ENCODE measurements at regions not wholly inside any gene's neighbourhood (a gene's known extent, or its start where the extent isn't known, plus 50 kb on each side); places are given as distances from the start of the nearest gene placed in this dataset.

GRCh38 chr3:105065895-105066839, 300.5 kb upstream of the ALCAM start:
- ChIA-PET RAD21 (ENCODE audit: unreplicated experiment) (no interaction called here), POLR2A (no interaction called here), CTCF (interaction anchor here (0.7 kb wide), 1 partner anchor 20 kb away, joined by 3 read pairs; no protein-coding TSS in a partner anchor), SMC1A (ENCODE audit: uncharacterized antibody, unreplicated experiment) (no interaction called here)
- H3K27ac ChIP-seq (ENCODE audit: control insufficient read depth, insufficient read depth) = no peak overlapping the region
- no peak for FAIRE-seq
- BruUV-seq (replicated peaks) = no TSS peak
- in situ Hi-C loops (cut with MboI) = no loop called here
- H3K4me3 ChIP-seq = no peak overlapping the region
- H3K4me2 ChIP-seq (ENCODE audit: control insufficient read depth, insufficient read depth) = no peak overlapping the region
- TF ChIP-seq RUNX3 (IDR thresholded peaks at IDR 0.05; ENCODE audit: low read length) = no peak
- TF ChIP-seq NFYB (IDR thresholded peaks at IDR 0.05; ENCODE audit: insufficient read depth, low read depth, low read length) = no peak
- TF ChIP-seq ETV6 (conservative IDR thresholded peaks at IDR 0.05 in 1 of 2, IDR thresholded peaks at IDR 0.05 in 1 of 2; ENCODE audit: borderline replicate concordance in 1 of 2, low read depth in 1 of 2) = no peak
- TF ChIP-seq MYB (IDR thresholded peaks at IDR 0.05; ENCODE audit: borderline replicate concordance, low read depth, low read length) = no peak
- no peak for TF ChIP-seq DPF2 (IDR thresholded peaks at IDR 0.05)
- no peak for TF ChIP-seq BCL3 (IDR thresholded peaks at IDR 0.05; ENCODE audit: borderline replicate concordance, insufficient read depth, low read depth, low read length, poor library complexity, severe bottlenecking)
- TF ChIP-seq IRF4 (IDR thresholded peaks at IDR 0.05; ENCODE audit: low read depth, low read length) = no peak
- no peak for TF ChIP-seq SMAD5 (IDR thresholded peaks at IDR 0.05; ENCODE audit: low read depth)
- no peak for TF ChIP-seq MTA3 (IDR thresholded peaks at IDR 0.05; ENCODE audit: borderline replicate concordance, low read length)
- no peak for TF ChIP-seq KLF5 (IDR thresholded peaks at IDR 0.05; ENCODE audit: partially characterized antibody)
- no peak for TF ChIP-seq CEBPB (IDR thresholded peaks at IDR 0.05; ENCODE audit: borderline replicate concordance in 1 of 2, low read depth in 2 of 2, low read length in 2 of 2)
- no peak overlapping the region for H3K9ac ChIP-seq (ENCODE audit: control insufficient read depth, insufficient read depth, low read length)
- DNase-seq (ENCODE audit: low read depth, low spot score) = no peak
- intact Hi-C loops (cut with micrococcal nuclease; ENCODE audit: unreplicated experiment) = no loop called here
- no peaks in the 10 kb centered on the region for H3K4me1 ChIP-seq (ENCODE audit: control insufficient read depth, insufficient read depth, low read length)
- WGBS (ENCODE audit: insufficient coverage, insufficient replicate concordance, low lambda C conversion rate, missing lambda C conversion rate) = 30% methylated on average over 7 of the region's 8 CpGs
- H3K36me3 ChIP-seq (ENCODE audit: control insufficient read depth in 2 of 2, insufficient read depth in 2 of 2, low read length in 1 of 2) = no peaks in the 10 kb centered on the region
- no peaks in the 10 kb centered on the region for H4K20me1 ChIP-seq (ENCODE audit: control insufficient read depth, insufficient read depth)
- ATAC-seq = no peak
- H3K27me3 ChIP-seq (replicated peaks in 1 of 2; ENCODE audit: control insufficient read depth in 2 of 2, insufficient read depth in 2 of 2, low read length in 1 of 2) = no peaks in the 10 kb centered on the region
- no peak overlapping the region for H2AFZ ChIP-seq (ENCODE audit: control insufficient read depth, low read depth, low read length)
- H3K9me3 ChIP-seq (replicated peaks; ENCODE audit: control insufficient read depth, insufficient read depth, low read length) = no peaks in the 10 kb centered on the region
- no peaks in the 10 kb centered on the region for H3K79me2 ChIP-seq (ENCODE audit: control insufficient read depth, insufficient read depth, low read length)
